Stimulated activated memory B cell treated with anti-CD40 and anti-IgM and Interleukin-4, amounts not matched to agents 10 μg/mL and 1 μg/mL and 100 μg/mL, for 72 hours (primary cell): ENCODE measurements at regions not wholly inside any gene's neighbourhood (a gene's known extent, or its start where the extent isn't known, plus 50 kb on each side); places are given as distances from the start of the nearest gene placed in this dataset.
"Not testable (repeated sequence)": the region's sequence is repeated elsewhere in the genome, so short reads cannot be mapped to it uniquely, and the experiment has no call there.

ENCODE experiments used
- ATAC-seq: fragments of 150-1000 bp; cut with Tn5 transposase; 2 replicates; pipeline ENCODE4 v1.10.0; 2021
- H3K27ac Mint-ChIP-seq: one replicate; pipeline ENCODE4 v1.8.0; 2022; ENCODE audit warnings: mild to moderate bottlenecking, mixed read lengths
- H3K27me3 Mint-ChIP-seq: one replicate; pipeline ENCODE4 v1.8.0; 2022; ENCODE audit warnings: mixed read lengths
- H3K36me3 Mint-ChIP-seq: one replicate; pipeline ENCODE4 v1.8.0; 2022; ENCODE audit warnings: mixed read lengths
- H3K4me1 Mint-ChIP-seq: one replicate; pipeline ENCODE4 v1.8.0; 2022; ENCODE audit warnings: mixed read lengths
- H3K4me3 Mint-ChIP-seq: one replicate; pipeline ENCODE4 v1.8.0; 2022; ENCODE audit warnings: mild to moderate bottlenecking, moderate library complexity, mixed read lengths
- H3K9me3 Mint-ChIP-seq: one replicate; pipeline ENCODE4 v1.8.0; 2022; ENCODE audit warnings: mixed read lengths

DNA sequence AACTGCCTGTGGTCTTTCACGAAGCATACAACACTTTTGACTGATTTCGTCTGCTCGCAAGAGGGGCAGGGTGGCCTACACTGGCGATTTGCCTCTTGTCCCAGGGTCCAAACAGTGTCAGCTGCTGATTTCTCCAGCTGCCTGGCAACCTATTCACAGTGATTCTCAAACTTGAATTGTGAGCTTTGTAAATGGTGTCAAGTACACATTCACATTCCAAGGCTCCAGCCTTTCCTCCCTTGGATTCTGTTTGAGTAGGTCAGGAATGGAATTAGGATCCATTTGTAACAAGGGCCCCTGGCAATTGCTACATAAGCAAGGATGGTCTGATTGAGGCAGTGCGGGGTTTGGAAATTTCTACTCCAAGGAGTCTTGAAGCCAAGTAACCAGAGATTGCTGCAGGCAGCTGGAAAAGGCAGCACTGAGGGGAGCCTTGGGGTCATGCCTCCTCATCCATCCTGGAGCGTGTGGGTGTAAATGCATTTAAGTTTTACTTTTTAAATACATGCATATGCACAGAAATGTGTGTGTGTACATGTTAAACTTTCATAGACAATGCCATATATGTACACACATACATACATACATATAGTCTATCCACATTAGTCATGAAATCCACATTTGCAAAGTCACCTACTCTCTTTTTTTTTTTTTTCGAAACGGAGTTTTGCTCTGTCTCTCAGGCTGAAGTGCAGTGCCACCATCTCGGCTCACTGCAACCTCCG lies 86.8 kb upstream of the UXS1 start:
- no peak overlapping the region for H3K4me3 Mint-ChIP-seq
- ATAC-seq, result no peak
- no peak overlapping the region for H3K27ac Mint-ChIP-seq
- no peaks in the 10 kb centered on the region for H3K9me3 Mint-ChIP-seq
- H3K27me3 Mint-ChIP-seq, result peaks cover 15% of the 10 kb centered on the region
- H3K36me3 Mint-ChIP-seq, result no peaks in the 10 kb centered on the region
- H3K4me1 Mint-ChIP-seq, result no peaks in the 10 kb centered on the region

DNA sequence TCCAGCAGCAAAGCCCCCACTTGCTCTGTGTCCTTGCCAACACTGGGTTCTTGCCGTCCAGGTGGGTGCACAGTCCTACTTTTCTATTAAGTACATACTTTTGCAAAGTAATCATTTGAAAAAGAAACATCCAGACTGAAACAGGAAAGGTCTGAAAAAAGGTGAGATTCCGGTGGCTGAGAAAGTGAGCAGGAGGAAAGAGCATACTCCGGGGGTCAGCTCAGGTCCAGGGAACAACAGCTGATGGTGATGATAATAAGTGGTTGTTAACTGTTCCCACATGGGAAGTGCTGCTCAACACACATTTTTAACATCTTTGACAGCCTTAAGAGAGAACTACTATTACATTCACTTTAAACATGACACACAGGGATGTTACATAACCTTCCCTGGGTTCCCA lies 86.1 kb upstream of the UXS1 start:
- no peaks in the 10 kb centered on the region for H3K9me3 Mint-ChIP-seq
- no peak overlapping the region for H3K27ac Mint-ChIP-seq
- H3K4me3 Mint-ChIP-seq, result no peak overlapping the region
- H3K4me1 Mint-ChIP-seq, result no peaks in the 10 kb centered on the region
- H3K36me3 Mint-ChIP-seq, result no peaks in the 10 kb centered on the region
- H3K27me3 Mint-ChIP-seq, result peaks cover 15% of the 10 kb centered on the region
- ATAC-seq, result no peak

DNA sequence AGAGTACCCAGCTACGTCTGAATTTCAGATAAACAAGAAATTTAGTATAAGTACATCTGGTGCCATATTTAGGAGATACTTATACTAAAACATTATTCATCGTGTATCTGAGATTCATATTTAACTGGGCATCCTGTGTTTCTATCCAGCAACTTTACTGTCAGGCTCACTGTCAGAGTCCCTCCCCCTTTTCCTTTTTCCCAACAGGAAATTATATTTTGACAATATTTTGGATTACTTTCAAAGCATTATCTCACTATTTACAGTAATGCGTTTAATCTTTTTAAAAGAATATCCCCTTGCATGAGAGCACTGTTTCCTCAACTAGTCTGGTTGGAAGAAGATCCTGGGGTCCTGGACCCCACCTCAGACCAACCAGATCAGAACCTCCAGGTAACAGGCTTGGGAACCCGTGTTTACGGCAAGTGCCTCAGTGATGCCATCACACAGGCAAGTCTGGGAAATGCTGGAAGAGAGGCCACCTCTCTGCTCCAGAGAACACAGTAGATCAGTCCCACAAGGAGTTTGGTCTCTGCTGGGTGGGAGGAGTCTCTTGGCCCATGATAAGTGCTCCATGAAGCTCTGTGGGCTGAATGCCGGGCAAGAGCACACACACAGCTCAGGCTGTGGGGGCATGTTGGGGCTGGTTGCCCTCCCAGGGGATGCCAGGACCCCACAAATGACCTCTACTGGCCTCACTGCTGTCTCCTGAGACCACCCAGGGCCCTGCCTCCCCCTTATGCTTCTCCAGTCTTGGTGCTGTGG lies 84.2 kb upstream of the UXS1 start:
- H3K9me3 Mint-ChIP-seq, result peaks cover 2% of the 10 kb centered on the region
- ATAC-seq, result no peak
- H3K27ac Mint-ChIP-seq, result no peak overlapping the region
- no peaks in the 10 kb centered on the region for H3K36me3 Mint-ChIP-seq
- no peak overlapping the region for H3K4me3 Mint-ChIP-seq
- peaks cover 7% of the 10 kb centered on the region for H3K27me3 Mint-ChIP-seq
- H3K4me1 Mint-ChIP-seq, result no peaks in the 10 kb centered on the region

DNA sequence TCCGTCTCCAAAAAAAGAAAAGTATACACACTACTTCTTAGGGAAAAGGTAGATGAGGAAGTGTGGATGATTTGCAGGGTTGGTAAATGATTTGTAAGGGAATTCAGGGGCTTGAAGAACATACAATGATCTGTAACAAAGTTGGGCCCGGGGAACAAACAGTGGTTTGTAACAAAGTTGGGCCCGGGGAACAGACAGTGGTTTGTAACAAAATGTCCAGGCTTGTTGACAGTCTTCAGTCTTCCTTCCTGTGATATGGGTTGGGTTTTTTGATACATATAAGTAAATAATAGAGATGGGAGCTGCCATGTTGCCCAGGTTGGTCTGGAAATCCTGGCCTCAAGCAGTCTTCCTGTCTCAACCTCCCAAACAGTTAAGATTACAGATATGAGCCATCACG lies 83.3 kb upstream of the UXS1 start:
- ATAC-seq, result no peak
- no peak overlapping the region for H3K4me3 Mint-ChIP-seq
- no peaks in the 10 kb centered on the region for H3K4me1 Mint-ChIP-seq
- H3K9me3 Mint-ChIP-seq, result peaks cover 5% of the 10 kb centered on the region
- H3K27ac Mint-ChIP-seq, result no peak overlapping the region
- H3K27me3 Mint-ChIP-seq, result no peaks in the 10 kb centered on the region
- H3K36me3 Mint-ChIP-seq, result no peaks in the 10 kb centered on the region

DNA sequence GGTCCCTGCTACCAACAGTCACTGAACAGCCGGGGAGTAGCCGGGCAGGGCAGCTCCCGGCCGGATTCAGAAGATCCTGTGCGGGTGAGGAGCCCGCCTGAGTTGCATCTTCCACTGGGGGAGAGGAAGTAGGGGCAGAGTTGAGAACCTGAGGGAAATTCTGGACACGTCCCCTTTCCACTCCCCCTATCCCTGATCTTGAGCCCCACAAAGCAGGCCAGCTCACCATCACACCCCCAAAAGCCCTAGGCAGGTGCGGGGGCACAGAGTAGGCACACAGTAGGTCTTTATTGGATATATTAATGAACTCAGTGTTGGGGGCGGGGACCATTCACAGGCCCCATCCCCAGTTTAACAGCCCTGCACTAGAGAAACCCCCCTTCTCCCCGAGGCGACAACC lies 81.9 kb upstream of the UXS1 start:
- no peaks in the 10 kb centered on the region for H3K36me3 Mint-ChIP-seq
- no peak overlapping the region for H3K27ac Mint-ChIP-seq
- peaks cover 6% of the 10 kb centered on the region for H3K9me3 Mint-ChIP-seq
- H3K4me1 Mint-ChIP-seq, result peaks cover 3% of the 10 kb centered on the region
- ATAC-seq, result no peak
- peaks cover 8% of the 10 kb centered on the region for H3K27me3 Mint-ChIP-seq
- no peak overlapping the region for H3K4me3 Mint-ChIP-seq

DNA sequence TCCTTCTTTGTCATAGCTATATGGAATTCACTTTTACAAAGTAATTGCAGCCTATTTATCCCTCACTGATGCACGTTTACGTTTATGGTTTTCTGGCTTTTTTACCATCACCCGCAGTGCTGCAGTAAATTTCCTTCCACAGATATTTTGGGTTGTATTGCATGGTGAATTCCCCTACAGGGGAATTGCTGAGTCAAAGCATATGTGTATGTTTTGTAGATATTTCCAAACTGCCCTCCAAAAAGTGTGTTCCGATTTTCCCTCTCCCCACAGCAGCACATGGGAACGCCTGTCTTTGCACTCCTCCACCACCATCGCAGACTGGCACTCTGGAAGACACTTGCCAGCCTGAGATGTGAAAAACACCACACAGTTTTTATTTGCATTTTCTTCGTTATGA lies 80.6 kb upstream of the UXS1 start:
- Mint-ChIP-seq H3K27me3 (peaks cover 21% of the 10 kb centered on the region), H3K4me1 (peaks cover 16% of the 10 kb centered on the region)
- no peak for ATAC-seq

DNA sequence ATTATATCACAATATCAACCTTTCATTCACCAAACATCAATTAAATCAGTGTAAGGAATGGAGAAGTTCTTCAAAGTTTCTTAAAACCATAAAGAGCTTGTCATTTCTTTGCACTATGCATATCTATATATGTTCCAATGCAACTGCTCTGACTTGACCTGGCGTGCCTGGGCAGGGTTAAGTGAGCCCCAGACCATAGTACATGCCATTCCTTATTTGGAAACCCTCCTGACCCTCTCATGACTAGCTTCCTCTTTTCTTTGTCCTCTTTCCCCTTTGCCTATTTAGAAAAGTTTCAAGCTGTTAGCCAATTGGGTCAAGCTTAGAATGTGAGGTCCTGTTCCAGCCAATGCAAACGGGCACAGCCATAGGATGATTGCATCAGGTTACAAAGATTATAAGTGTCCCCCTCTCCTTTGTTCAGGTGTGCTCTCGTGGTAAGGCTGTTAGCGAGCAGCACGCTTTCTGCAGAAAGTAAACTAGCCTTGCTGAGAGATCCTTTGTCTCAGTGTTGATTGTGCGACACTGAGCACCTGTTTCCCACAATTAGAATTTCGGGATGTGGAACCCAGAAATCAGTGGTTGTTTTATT lies 78.2 kb upstream of the UXS1 start:
- Mint-ChIP-seq H3K9me3 (peaks cover 6% of the 10 kb centered on the region), H3K4me3 (no peak overlapping the region), H3K36me3 (no peaks in the 10 kb centered on the region), H3K4me1 (peaks cover 21% of the 10 kb centered on the region), H3K27me3 (peaks cover 44% of the 10 kb centered on the region), H3K27ac (no peak overlapping the region)
- no peak for ATAC-seq

More for the DNA sequence above, 80.6 kb upstream of the UXS1 start:
- peaks cover 6% of the 10 kb centered on the region for H3K9me3 Mint-ChIP-seq
- H3K27ac Mint-ChIP-seq, result no peak overlapping the region
- no peak overlapping the region for H3K4me3 Mint-ChIP-seq
- no peaks in the 10 kb centered on the region for H3K36me3 Mint-ChIP-seq

DNA sequence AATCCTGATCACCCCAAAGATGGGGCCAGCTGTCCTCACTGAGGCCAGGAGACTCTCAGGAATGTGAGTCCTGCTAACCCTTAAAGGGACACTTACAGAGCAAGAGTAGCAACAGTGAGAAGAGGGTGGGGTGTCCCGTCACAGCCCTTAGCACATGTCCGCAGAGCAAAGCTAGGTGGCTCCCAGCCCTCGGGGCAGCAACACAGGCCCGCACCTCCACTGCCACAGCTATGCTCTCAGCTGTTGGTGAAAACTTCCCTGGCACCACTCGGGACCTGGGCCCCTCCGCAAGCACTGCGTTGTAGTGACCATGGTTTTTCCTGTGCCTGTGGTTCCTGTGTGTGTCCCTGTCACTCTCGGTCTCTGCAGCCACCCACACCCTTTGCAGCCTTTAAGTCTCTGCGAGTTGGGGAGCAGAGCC lies 76.4 kb upstream of the UXS1 start:
- peak; percentile 20 for ATAC-seq
- Mint-ChIP-seq H3K27ac (no peak overlapping the region), H3K27me3 (peaks cover 46% of the 10 kb centered on the region), H3K36me3 (no peaks in the 10 kb centered on the region), H3K9me3 (peaks cover 6% of the 10 kb centered on the region), H3K4me3 (peak overlapping the region; percentile 79), H3K4me1 (peaks cover 21% of the 10 kb centered on the region)

DNA sequence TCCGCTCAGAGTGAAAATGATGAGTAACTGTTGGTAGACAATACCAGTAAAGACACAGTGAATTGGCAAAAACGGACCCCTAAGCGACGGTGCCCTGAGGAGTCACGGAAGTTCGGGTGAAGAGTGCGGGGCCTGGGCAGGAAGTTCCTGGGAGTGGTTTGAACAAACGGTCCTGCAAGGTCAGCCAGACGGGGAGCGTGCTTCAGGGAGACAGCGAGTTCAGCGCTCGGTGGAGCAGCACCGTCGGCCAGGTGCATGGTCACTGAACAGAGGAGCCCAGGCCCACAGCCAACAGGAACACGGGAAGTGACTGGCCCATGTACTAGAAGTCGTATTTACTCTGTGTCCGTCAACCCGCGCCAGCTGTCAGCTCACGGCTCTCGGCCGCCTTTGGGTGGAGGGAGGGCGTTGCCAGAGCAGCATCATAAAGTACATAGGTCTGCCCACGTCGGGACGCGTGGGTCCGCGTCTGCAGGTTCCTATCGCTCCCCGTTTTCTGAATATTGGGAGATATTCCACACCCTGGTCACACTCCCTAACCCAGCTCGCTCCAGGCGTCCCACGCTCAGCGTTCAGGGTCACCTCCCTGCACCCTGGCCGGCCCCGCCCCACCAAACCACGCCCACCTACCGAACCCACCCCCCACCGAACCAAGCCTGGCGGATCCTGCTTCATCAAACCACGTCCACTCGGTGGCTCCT lies 75.6 kb upstream of the UXS1 start:
- peaks cover 6% of the 10 kb centered on the region for H3K9me3 Mint-ChIP-seq
- H3K4me3 Mint-ChIP-seq, result peak overlapping the region; percentile 79
- H3K27me3 Mint-ChIP-seq, result peaks cover 46% of the 10 kb centered on the region
- peaks cover 21% of the 10 kb centered on the region for H3K4me1 Mint-ChIP-seq
- ATAC-seq, result peak; percentile 77
- no peak overlapping the region for H3K27ac Mint-ChIP-seq
- no peaks in the 10 kb centered on the region for H3K36me3 Mint-ChIP-seq

DNA sequence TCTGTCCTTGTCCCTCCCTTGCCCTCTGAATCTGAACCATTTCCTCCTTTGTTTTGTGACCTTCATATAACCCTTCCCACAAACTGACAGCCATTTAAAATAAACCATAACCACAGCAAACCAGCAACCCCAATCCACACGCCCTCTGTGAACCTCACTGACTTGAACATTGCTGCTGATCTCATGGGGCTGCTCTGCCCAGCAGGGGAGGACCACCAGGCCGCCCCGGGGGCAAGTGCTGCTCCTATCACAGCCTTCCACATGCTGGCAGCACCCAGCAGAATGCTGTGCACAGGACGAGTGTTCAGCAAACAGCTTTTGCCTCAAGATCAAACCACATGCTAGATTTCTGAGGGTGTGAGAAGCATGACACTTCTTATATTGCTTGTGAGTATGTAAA lies 73.9 kb upstream of the UXS1 start:
- Mint-ChIP-seq H3K4me1 (peaks cover 21% of the 10 kb centered on the region), H3K9me3 (peaks cover 2% of the 10 kb centered on the region), H3K27me3 (peaks cover 46% of the 10 kb centered on the region), H3K4me3 (no peak overlapping the region), H3K27ac (no peak overlapping the region), H3K36me3 (no peaks in the 10 kb centered on the region)
- no peak for ATAC-seq

DNA sequence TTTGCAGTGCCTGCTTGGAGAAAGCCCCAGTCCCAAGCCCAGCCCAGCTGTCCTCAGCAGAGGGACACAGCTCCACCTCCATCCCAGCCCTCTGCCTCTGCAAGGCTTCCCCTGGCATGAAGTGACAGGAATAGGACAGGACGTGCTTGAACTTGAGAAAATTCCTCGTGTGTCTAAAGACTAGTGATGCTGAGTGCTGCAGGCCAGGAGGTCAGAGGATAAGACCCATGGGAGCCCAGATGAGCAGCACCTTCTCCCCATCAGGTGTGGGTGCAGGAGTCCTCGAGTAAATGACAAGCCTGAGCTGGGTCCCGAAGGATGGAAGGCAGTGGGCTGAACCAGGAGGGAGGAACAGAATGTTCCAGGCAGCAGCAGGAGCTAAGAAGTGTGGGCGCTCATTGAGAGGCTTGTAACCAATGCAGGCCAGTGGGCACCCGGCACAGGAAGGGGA lies 67.8 kb upstream of the UXS1 start:
- no peak for ATAC-seq
- Mint-ChIP-seq H3K4me1 (no peaks in the 10 kb centered on the region), H3K27ac (no peak overlapping the region), H3K27me3 (no peaks in the 10 kb centered on the region), H3K9me3 (no peaks in the 10 kb centered on the region), H3K4me3 (no peak overlapping the region), H3K36me3 (no peaks in the 10 kb centered on the region)

DNA sequence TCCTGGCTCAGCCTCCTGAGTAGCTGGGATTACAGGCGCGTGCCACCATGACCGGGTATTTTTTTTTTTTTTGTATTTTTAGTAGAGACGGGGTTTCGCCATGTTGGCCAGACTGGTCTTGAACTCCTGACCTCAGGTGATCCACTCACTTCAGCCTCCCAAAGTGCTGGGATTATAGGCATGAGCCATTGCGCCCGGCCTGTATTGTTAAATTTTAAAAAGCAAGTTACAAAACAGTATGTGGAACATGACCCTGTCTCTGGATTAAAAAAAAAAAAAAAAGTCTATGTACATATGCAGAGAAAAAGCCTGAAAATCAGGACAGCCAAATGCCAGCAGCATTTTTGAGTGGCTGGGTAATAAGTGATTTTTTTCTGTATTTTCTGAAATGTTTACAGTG lies 64.8 kb upstream of the UXS1 start:
- ATAC-seq, H3K36me3 Mint-ChIP-seq, H3K4me1 Mint-ChIP-seq, H3K9me3 Mint-ChIP-seq, H3K27ac Mint-ChIP-seq, H3K27me3 Mint-ChIP-seq, H3K4me3 Mint-ChIP-seq: not testable (repeated sequence)

DNA sequence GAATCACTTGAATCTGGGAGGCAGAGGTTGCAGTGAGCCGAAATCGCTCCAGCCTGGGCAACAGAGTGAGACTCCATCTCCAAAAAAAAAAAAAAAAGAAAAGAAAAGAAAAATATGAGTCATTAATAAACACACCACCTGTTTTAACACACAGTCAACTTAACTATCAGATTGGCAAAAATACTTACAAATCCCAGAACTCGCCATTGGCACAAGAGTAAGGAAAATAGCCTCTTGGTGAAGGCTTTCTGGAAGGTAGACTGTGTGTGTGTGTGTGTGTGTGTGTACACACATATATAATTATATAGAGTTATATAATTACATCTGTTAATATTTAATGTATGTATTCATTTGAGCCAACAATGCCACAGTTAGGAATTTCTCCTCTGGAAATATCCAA lies 63.7 kb upstream of the UXS1 start:
- H3K9me3 Mint-ChIP-seq, result no peaks in the 10 kb centered on the region
- H3K4me1 Mint-ChIP-seq, result no peaks in the 10 kb centered on the region
- no peaks in the 10 kb centered on the region for H3K27me3 Mint-ChIP-seq
- H3K36me3 Mint-ChIP-seq, result no peaks in the 10 kb centered on the region
- no peak for ATAC-seq
- no peak overlapping the region for H3K4me3 Mint-ChIP-seq
- H3K27ac Mint-ChIP-seq, result no peak overlapping the region

DNA sequence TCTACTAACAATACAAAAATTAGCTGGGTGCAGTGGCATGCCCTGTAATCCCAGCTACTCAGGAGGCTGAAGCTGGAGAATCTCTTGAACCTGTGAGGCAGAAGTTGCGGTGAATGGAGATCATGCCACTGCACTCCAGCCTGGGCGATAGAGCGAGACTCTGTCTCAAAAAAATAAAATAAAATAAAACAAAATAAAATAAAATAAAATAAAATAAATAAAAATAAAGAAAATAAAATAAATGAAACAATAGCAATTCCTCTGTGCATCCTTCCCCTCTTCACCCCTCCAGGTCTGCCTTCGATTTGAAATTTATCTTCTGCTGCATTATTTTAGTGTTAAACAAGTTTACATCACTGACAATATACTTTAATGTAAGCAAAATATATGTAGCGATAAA lies 63.0 kb upstream of the UXS1 start:
- no peaks in the 10 kb centered on the region for H3K4me1 Mint-ChIP-seq
- H3K27ac Mint-ChIP-seq, result no peak overlapping the region
- no peak for ATAC-seq
- H3K9me3 Mint-ChIP-seq, result no peaks in the 10 kb centered on the region
- no peak overlapping the region for H3K4me3 Mint-ChIP-seq
- H3K36me3 Mint-ChIP-seq, result no peaks in the 10 kb centered on the region
- no peaks in the 10 kb centered on the region for H3K27me3 Mint-ChIP-seq

DNA sequence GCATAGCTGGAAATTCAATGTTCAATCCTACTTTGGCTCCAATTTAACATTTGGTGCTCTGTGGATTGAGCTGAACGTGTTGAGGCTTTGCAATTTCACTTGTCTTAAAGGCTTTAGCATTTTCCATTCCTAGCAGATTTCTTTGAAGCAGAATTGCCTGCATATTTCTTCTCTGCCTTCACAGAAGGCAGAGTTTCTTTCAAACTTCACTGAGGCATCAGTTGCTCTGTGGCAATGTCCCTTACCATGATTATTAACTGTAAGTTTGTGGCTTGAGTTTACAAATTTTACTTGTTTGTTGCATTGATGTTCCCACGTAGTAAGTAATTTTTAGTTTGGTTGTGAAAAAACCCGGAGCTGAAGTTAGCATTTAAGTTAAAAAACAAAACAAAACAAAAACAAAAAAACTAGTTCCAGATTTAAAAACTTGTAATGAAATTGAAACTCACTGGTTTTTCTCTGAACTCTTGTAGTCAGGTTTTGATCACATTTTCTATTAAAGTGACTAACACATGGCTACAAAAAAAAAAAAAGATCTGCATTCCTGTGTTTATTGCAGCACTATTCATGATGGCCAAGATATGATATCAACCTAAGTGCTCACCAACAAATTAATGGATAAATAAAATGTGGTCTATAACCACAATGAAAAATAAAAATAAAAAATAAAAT lies 55.2 kb upstream of the UXS1 start:
- H3K27ac Mint-ChIP-seq, H3K4me3 Mint-ChIP-seq, H3K27me3 Mint-ChIP-seq, H3K9me3 Mint-ChIP-seq, H3K4me1 Mint-ChIP-seq, ATAC-seq, H3K36me3 Mint-ChIP-seq: not testable (repeated sequence)
